ENCODE measurements at regions not wholly inside any gene's neighbourhood (a gene's known extent, or its start where the extent isn't known, plus 50 kb on each side); places are given as distances from the start of the nearest gene placed in this dataset.

DNA sequence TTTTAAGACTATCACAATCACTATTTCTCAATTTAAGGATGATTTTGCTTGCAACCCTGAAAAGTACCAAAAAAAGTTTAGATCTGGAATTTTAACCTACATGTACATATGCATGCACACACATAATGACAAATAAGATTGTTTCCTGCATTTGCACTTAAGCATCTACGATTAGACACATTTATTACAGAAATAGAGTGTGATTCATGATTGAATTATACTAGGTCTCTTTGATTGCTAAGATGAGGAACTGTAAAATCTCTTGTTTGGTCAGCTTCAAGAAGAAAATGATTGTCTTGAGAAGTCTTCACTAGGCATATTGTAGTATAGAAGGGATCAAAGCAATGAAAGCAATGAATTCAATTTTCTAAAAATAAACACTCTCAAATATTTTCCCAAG lies 185.9 kb upstream of the AGR3 start (continued):
- no peak for TF ChIP-seq YY1 (IDR thresholded peaks at IDR 0.05; ENCODE audit: low read depth, low read length)
- TF ChIP-seq TBP (IDR thresholded peaks at IDR 0.05; ENCODE audit: low read depth, low read length): no peak
- TF ChIP-seq CTCF (IDR thresholded peaks at IDR 0.05; ENCODE audit: control extremely low read depth in 1 of 3, insufficient read depth in 1 of 3, low read depth in 1 of 3, low read length in 3 of 3): no peak
- TF ChIP-seq POLR2AphosphoS5 (IDR thresholded peaks at IDR 0.05; ENCODE audit: low read depth, low read length): no peak
- no peak for TF ChIP-seq JUN (IDR thresholded peaks at IDR 0.05; ENCODE audit: low read depth, low read length)
- no peak for TF ChIP-seq SIX5 (IDR thresholded peaks at IDR 0.05; ENCODE audit: low read depth, low read length)
- TF ChIP-seq GABPA (IDR thresholded peaks at IDR 0.05; ENCODE audit: borderline replicate concordance, insufficient read depth, low read length): no peak
